ENCODE measurements at regions not wholly inside any gene's neighbourhood (a gene's known extent, or its start where the extent isn't known, plus 50 kb on each side); places are given as distances from the start of the nearest gene placed in this dataset.

- no peak for TF ChIP-seq EZH2 (IDR thresholded peaks at IDR 0.05; ENCODE audit: insufficient read depth, poor library complexity, severe bottlenecking)
- TF ChIP-seq EZH2phosphoT487 (IDR thresholded peaks at IDR 0.05; ENCODE audit: insufficient read depth, low read depth) = no peak
Measured at GRCh38 chrX:39125834-39126233, 324.6 kb downstream of the MID1IP1 start.
